GM12872 (cell line): ENCODE measurements at regions not wholly inside any gene's neighbourhood (a gene's known extent, or its start where the extent isn't known, plus 50 kb on each side); places are given as distances from the start of the nearest gene placed in this dataset.

ENCODE experiments used
- CTCF ChIP-seq: IDR thresholded peaks from 3 replicates; pipeline ENCODE4 v1.5.1; 2011; ENCODE audit warnings: low read depth, mild to moderate bottlenecking, low read length, moderate library complexity; ENCODE audit not compliant: insufficient read depth

DNA sequence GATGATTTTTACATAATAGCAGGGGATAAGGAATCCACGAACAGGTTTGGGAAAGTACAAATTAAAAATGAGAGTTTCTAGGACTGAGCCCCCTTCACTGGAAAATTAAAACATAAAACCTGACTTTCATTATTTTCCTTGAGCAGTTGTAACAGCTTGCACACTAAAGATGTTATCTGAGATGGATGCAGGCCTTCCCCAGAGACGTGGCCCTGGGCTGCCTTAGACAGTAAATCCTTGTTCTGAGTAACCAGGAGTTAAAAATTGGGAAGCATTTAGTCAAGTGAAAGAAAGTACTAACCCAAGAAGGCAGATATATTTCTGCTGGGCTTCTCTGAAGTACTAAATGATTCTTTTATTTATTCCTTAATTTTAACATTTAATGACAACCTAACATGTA, 432.2 kb upstream of the KIF2B start:
- TF ChIP-seq CTCF, result no peak

GRCh38 chr17:53387745-53388144, 435.0 kb upstream of the KIF2B start:
- no peak for TF ChIP-seq CTCF

DNA sequence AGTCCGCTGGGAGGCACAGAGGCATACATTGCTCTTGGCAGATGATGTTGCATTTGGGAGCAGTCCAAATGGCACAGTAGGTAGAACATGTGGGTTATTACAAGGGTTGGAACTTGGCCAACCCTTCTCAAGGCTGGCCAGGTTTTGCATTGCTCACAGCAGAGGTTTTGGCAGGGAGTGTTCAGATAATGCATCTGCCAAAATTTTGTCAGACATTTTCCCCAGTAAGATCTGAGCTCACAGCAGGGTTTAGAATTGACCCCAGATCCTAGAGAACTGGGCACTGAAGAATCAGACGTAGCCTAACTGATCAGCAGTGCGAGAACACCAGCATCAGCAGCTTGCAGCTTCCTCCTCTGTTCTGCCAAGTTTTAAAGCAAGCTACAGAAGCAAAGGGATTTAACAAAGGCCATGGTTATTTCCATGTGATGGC, 468.8 kb upstream of the KIF2B start:
- TF ChIP-seq CTCF, result no peak

DNA sequence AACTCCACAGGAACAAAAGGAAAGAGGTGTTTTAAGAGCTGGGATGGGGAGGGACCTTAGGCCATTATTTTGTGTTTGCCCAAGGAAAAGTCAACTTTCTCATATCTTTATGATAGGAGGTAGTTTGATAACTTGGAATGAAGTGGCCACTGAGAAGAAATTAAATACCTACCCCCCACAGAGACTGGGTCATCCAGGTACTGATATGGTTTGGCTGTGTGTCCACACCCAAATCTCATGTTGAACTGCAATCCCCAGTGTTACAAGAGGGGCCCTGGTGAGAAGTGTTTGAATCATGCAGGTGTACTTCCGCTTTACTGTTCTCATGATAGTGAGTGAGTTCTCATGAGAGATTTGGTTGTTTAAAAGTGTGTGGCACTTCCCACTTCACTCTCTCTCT, 477.9 kb upstream of the KIF2B start:
- no peak for TF ChIP-seq CTCF

DNA sequence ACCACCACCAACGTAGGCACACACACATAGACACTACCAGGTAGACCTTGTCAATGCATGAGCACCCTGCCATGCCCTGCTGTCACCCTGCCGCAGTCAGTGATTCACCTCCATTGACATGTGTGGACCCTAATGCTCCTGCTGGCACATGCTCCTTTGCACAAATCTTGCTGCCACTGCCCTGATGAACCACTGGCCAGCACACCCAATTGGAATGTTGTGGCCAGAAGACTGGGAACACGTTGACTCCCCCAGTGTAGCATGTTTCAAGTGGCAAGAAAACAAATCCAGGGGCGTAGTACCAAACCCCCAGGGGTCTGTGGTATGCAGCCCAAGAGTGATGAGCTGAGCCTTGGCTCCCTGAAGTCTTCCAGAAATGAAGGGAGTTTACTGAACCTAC, 486.4 kb upstream of the KIF2B start:
- no peak for TF ChIP-seq CTCF

DNA sequence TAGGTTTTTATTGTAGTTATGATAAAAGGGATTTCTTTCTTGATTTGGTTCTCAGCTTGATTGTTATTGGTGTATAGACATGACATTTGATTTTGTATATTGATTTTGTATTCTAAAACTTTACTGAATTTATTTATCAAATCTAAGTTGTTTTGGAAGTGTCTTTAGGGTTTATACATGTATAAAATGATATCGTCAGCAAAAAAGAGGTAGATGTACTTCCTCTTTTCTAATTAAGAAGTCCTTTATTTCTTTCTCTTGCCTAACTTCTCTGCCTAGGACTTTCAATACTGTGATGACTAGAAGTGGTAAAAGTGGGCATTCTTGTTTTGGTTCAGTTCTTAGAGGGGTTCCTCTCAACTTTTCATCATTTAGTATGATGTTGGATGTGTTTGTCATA, 487.3 kb upstream of the KIF2B start:
- TF ChIP-seq CTCF, result no peak

DNA sequence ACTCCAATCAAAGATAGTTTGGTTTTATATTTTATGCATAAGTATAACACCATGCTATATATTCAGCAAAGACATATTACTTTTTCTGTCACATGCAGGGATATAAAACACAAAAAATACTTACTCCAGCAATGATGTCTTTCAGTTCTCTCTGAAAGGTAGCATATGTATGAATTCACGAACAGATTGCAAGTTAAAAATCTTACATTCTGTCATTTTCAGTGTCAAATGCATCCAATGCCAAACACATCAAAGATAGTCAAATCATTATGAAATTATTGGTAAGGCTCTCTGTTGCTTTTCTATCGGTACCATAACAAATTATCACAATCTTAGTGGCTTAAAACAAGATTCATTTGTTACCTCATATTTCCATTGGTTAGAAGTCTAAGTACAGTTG, 492.0 kb upstream of the KIF2B start:
- no peak for TF ChIP-seq CTCF

DNA sequence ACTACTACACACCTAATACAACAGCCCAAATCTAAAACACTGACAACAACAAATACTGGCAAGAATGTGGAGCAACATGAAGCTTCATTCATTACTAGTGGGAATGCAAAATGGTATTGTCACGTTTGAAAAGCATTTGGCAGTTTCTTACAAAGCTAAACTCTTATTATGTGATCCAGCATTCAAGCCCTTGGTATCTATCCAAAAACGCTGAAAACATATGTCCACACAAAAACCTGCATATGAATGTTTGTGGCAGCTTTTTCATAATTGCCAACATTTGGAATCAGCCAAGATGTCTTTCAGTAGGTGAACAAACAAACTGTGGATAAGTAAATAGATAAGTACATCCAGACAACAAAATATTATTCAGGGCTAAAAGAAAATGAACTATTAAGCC, 501.1 kb upstream of the KIF2B start:
- no peak for TF ChIP-seq CTCF
